HG02678 (cell line): ENCODE measurements at regions not wholly inside any gene's neighbourhood (a gene's known extent, or its start where the extent isn't known, plus 50 kb on each side); places are given as distances from the start of the nearest gene placed in this dataset.
"Not testable (repeated sequence)": the region's sequence is repeated elsewhere in the genome, so short reads cannot be mapped to it uniquely, and the experiment has no call there.

Experiments used
- ATAC-seq: cut with Tn5 transposase; IDR thresholded peaks from one replicate; pipeline ENCODE4 v1.9.1; 2021; ENCODE audit warnings: mild to moderate bottlenecking, moderate library complexity; ENCODE audit not compliant: unreplicated experiment

DNA sequence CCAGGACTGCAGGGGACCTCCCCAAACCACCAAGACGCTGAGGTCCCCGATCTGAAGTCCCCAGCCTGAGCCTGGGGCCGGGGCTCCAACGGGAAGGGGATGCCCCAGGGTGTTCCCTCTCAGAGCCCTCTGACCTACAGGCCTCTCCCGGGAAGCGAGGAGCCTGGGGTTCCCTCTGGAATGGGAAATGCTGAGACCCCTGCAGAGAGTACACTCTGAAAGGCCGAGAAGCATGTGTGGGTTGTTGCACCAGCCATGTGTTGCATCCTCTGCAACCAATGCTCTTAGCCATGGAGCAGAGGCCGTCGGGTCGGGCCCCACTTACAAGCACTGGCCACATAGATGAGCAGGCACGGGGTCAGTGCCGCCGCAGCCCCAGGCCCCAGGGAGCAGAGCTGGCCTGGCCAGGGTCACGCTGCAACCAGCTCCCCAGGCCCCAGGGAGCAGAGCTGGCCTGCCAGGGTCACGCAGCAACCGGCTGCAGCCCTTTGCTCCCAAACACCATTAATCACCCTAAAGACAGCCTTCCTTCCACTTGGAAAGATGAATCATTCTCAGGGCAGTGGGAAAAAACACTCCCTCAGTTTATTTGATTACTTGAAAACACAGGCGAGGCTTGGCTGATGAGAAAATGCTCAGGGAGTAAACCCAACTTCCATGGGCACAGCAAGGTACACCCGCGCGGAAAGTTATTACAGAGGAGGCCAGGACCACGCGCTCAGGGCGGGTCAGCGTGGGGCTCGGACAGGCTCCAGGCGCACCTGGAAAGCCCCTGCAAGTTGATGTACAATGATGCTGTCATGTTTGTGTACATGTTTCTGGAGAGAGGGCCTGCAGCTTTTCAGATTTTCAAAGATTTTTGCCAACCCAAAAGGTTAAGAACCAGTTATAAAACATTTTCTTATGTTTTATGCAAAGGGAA is 78.0 kb upstream of the AFDN start:
- ATAC-seq, result no peak

DNA sequence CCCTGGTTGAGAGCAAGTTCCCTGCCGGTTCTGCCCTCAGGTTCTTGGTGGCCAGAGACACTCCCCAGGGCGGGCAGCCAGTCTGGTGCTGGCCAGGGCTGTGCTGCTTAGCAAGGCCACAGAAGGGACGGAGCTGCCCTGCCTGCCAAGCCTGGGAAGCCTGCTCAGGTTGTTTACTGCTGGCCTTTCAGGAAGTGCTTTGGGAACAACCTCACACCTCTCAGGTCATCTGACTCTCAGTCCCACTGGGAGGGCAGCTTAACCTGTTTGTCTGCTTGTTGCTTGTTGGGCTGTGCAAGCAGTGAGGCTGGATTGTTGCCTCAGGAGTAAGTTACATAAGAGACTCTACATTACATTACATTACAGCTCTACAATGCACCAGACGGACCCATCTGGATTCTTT is 75.8 kb upstream of the AFDN start:
- ATAC-seq, result no peak

DNA sequence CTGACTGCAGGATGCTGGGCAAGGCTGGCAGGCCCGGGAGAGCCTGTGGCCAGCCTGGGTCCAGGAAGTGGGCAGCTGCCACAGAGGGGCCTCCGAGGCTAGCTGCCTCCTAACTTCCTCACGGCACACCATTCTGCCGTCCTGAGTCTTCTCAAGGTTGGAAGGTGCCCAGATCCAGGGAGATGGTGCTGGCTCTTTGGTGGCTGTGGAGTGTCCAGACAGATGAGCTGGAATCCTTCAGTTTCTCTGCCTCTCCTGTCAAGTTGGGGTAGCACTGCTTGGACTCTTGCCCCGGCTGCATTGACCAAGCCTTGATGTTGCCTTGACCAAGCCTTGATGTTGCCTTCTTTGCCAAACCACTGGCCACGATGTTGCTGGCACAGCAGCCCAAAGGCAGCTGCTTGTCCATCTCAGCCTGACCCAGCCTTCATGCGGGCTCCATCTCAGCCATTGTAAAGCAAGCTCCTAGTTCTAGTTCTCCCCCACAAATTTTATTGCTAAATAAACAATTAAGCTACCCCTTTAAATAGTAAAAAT is 75.1 kb upstream of the AFDN start:
- ATAC-seq, result no peak

DNA sequence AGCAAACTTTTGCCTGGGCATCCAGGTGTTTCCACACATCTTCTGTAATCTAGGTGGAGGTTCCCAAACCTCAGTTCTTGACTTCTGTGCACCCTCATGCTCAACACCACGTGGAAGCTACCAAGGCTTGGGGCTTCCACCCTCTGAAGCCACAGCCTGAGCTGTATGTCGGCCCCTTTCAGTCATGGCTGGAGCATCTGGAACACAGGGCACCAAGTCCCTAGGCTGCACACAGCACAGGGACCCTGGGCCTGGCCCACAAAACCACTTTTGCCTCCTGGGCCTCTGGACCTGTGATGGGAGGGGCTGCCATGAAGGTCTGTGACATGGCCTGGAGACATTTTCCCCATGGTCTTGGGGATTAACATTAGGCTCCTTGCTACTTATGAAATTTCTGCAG is 73.4 kb upstream of the AFDN start:
- not testable (repeated sequence) for ATAC-seq

DNA sequence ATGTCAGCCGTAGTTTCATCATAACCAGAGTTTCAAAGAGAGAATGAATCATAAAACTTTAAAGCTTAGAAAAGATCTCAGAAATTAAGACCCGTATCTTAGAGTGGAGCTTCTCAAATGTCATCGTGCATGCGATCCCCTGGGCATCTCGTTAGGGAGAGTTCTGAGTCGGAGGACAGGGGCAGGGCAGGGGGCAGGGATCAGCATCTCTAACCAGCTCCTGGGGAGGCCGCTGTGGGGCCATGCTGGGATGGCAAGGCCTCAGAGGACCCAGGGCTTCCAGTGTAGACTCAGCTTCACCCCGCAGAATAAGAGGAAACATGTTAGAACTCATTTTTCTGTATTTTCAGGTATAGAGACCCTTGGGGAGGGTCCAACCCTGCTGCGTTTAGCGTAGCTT is 72.0 kb upstream of the AFDN start:
- no peak for ATAC-seq

DNA sequence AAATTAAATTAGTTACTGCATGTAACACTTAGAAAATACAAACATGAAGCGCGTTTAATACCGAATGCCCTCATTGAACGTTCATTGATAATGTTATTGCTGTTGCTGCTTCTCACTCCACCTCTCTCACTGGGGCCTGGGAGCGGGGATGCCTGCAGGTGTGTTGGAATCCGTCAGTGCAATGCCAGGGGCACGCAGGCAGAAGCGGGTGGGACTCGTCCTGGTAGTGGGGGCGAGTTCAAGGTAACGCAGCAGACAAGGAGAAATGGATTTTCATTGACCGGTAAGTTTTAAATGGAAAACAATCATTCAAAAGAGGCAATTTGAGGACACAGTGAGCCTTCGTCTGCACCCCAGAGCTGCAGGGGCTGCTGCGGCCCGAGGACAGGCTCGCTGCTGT is 71.2 kb upstream of the AFDN start:
- ATAC-seq, result no peak

DNA sequence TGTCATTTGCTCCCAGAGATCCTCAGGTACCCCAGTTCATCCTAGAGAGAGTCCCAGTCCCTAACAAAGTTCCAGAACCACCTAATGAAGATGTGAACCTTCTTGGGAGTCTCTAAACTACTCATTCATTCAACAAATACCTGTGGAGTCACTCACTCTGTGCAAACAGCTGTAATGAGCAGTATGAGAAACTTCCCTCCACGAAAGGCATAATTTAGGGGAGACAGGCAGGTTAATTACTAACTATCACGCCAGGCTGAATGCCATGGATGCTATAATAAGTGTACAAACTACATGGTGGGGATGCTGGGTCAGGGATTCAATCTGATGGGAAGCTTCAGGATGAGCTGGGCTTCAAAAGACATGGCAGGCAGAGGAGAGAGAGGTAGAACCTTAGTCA is 70.1 kb upstream of the AFDN start:
- no peak for ATAC-seq

DNA sequence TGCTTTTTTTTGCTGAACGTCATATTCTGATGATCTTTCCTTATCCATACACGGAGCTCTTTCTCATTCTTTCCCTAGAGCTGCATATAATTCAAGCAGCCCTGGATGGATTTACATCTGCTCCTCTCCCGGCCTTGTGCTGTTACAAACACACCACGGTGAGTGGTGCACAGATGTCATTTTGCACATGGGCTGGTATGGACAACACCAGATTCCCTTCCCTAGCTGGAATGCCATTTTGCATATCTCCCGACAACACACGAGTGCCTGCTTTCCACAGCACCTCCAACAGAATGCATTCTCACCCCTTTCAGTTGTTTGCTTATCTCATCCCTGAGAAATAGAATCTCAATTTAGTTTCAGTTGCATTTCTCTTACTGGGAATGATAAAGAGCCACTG is 69.5 kb upstream of the AFDN start:
- ATAC-seq, result no peak

DNA sequence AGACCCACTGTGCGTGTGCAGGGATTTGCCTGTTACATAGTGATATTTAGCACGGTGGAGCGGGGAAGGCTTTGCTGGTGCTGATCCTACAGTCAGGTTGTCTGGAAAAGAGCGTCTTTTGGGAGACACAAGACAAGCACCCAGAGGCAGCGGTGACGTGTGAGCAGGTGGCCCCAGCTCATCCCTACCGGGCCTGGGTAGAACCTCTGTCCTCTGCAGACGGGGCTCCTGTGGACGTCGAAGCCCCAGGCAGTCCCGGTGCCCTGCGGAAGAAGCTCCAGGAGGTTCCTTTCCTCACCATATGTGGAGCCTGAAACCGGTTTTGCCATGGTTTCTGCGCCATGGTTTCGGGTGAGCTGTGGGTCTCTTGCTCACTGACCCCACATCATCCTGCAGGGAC is 68.9 kb upstream of the AFDN start:
- ATAC-seq, result no peak

DNA sequence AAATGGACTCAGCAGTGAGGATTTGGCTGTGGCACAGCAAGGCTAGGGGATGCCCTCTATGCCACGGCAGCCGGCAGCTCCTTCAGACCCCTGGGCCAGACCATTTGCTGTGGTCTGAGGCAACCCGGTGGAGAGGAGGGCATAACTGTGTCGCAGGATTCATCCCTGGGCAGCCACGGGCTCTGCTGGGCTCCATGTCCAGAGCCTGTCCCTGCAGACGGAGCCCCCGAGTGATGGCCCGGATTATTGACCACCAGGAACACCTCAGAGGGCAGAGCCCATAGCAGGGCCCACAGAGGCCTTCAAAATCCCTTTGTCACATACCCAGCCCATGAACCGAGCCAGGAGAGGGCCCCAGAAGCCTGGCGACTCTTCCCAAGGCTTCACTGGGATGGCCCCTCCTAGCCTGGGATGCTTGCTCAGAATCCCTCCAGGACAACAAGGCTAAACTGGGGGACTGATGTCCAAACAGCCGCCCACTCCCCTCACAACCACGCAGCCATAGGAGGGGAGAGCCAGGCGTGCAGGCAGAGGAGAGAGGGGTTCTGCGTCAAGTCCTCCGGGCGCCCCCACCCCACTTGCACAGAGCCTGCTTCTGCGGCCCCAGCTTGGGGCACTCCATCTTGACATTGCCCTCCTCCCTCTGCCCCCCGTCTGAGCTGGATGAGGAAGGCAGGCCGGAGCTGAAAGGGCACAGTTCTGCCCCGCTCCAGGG is 68.2 kb upstream of the AFDN start:
- ATAC-seq, result no peak

DNA sequence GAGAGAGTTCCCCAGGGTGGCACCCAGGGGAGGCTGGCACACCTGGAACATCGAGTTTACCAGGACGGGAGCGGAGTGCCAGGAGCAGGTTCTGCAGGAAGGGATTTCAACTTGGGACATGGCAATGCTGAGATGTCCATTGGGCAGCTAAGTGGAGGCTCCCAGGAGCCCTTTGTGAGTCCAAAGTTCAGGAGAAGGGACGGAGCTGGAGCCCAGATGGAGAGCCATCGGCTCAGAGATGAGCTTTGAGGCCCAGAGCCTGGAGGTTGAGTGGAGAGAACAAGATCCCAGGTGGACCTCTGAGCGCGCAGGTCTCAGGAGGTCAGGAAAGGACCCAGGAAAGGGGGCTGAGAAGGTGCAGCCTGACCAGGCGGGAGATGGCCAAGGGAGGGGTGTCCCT is 67.5 kb upstream of the AFDN start:
- ATAC-seq, result no peak

DNA sequence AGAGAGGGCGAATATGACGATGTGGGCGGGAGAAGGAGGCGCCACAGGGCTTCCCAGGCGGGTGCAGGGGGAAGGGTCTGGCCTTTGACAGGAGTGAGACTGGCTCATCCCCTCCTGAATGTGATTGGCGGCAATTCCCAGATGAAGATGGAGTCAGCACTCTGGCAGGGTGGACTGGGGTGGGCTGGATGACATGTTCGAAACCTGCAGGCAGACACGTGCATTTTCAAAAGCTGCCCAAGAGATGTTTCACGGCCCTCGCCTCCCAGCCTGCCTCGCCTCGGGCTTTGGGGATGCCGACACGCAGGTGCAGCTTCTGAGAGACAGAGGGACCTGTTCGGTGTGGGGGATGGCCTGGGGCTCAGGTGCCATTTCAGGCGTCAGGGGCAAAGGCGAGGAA is 66.8 kb upstream of the AFDN start:
- ATAC-seq, result no peak

DNA sequence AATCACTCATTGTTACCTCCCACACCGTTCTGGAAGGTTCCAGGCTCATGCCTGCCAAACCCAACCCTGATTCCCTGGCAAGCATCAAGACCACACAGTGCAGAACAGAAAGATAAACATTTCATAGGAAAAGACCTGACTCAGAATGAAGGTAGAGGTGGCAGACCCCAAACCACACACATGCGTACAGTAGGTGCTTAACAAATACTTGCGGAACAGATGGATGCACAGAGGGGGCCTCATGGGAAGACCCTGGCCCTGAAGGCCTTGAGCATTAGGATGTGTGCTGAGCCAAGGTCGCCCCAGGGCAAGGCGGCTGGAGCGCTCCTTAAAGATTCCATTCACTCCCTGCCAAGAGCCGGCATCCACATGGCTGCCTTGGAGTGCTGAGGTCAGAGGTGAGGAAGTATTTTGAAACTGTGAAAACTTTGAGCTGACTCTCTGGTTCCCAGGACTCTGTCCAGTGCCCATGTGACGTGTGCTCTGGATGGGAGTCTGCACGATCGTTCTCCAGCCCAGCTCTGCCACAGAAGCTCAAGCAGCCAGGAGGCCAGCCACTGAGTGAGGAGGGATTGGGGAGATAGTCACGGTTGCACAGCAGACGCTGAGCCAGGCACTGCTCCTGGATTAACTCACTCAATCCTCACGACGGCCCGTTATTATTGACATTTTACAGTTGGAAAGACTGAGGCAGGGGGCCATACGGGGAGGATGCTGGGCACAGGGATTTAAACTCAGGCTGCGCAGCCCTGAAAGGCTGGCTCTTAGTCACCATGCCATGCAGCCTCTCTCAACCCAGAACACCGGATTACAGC is 65.5 kb upstream of the AFDN start:
- no peak for ATAC-seq

DNA sequence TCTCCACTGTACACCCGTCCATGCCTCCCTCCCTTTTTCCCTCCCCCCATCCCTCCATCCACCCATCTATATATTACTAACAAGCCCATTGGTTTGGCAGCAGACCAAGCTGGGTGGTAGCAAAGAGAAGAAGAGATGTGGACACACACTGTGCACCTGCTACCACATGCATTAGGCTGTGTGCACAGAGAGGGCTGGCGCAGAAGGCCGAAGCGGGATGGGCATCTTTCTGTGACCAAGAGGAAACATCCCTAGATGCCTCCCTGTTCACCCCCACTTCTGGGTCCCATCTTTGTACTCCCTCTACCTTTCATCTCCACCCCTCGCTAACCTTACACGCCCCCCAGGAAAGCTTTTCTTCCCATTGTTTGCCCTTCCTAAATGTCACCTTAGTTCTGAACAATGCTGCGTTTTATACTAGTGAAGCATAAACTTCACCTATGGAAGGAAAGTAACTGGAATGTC is 64.9 kb upstream of the AFDN start:
- ATAC-seq, result no peak

DNA sequence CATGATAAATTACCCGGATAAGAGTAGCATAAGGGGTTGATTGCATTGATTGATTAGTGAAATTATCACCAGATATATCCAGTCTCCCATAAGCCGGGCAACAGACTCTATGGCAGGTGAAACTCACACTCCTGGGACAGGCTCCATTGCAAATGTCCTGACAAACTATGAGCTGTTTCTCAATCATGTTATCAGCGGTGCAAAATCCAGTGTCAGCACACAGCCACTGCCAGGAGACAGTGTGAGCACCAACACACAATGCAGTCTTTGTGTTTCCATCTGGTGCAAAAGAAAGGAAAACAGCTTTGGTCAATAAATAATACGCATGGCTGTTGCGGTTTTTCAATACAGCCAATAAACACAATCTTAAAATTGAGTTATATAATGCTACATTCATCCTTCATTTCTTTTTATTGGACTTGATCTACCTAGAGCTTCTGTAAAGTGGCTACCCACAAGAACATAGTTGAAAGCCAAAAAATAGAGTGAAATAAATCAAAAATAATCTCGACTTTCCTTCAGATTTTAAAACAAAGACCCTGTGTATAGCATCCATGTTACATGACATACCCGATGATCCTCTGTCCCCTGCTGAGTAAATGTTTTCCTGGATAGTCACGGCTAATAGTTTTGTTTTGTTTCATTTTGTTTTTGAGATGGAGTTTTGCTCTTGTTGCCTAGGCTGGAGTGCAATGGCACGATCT is 64.3 kb upstream of the AFDN start:
- no peak for ATAC-seq

DNA sequence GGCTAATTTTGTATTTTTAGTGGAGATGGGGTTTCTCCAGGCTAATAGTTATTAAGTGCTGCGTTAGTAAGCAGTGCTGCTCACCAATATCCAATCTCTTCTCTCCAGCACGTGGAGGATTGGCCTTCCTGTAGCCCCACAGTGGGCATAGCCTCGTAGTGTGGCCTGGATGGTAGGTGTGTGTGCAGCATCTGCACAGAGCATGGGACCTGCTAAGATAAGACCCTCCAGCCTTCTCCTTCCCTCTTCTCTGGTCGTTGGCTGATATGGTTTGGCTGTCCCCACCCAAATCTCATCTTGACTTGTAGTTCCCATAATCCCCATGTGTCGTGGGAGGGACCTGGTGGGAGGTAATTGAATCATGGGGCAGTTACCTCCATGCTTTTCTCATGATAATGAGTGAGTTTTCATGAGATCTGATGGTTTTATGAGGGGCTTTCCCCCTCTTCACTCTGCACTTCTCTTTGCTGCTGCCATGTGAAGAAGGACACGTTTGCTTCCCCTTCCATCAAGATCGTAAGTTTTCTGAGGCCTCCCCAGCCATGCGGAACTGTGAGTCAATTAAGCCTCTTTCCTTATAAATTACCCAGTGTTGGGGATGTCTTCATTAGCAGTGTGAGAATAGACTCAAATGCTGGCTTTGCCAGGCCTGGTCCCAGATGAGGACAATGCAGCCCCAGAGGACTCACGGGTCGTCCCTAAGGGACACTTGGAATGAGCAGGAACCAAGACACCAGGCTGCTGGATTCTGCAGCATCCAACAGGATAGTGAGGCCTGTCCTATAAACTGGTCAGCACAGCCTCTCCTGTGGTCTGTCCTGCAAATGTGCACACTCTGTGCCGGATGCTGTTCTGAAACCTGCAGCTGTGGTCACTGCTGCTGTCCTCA is 63.4 kb upstream of the AFDN start:
- no peak for ATAC-seq

DNA sequence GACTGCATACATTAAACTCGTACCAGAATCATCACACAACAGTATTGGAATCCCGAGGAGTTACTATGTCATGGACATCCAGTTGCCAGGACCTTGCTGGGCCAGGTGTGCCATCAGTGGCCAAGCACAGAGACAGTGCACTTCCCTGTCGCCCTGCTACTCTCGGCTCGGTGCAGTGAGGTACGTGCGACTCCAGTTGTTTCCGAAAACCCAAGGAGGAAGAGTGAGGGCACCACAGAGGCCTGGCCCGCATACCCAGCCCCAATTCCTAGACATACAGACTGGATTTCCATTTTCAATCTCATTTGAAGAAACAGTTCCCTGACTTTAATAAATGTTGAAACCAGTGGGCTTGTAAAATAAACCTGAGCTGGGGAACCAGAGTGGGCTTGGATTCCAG is 62.5 kb upstream of the AFDN start:
- no peak for ATAC-seq

DNA sequence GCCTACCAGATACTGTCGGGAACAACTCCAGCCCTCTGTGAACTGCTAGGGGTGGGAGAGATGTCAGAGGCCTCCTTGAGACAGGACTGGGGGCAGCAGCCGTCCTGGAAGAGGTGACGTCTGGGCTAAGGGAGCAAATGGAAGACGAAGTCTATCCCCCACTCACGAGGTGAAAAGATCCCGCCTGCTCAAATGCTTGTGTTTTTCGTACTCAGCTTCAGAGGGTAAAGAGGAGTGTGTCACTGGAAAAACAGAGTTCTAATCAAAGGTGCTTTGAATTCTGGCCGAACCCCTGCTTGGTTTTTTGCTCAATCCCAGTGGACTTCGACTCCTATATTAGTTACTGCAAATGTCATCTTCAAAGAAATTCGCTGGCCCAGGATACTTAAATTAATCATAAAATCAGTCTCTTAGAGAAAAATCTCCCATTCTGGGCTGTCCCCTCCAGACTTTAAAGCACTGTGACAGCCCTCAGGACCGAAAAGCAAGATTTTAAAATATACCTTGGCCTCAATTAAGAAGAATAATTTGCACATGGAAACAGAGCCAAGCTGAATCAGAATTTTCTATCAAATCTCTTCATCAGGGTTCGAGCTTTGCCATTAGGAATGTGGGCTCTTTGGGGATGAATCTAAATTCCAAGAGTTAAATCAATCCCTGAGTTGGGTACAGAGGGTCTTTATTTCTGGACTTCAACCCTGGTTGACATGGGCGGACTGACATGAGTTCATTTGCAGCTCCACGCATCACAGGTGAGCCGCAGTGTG is 61.8 kb upstream of the AFDN start:
- no peak for ATAC-seq
